Forelimb muscle (tissue), 1 donor: ENCODE measurements at regions not wholly inside any gene's neighbourhood (a gene's known extent, or its start where the extent isn't known, plus 50 kb on each side); places are given as distances from the start of the nearest gene placed in this dataset.

ENCODE experiments used
- DNase-seq: peaks from one replicate; pipeline ENCODE4 v3.0.0-alpha.2; 2013; ENCODE audit warnings: low read depth

GRCh38 chr4:140213749-140214148 is 59.8 kb upstream of the MAML3 start:
- no peak for DNase-seq

DNA sequence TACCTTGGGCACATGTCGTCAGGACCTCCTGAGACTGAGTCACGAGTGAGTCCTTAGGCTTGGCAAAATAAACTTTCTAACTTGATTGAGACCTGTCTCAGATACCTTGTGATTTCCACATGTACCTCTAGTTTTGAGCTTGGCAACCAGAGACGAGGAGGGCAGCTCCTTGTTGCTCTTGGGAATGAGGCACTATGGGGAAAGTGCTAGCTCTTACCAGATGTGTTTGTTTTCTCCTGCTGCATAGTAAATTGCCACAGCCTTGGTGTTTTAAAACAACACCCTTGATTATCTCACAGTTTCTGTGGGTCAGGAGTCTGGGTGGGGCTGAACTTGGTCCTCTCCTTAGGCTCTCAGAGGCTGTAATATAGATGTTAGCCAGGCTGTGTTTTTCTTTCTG is 59.1 kb upstream of the MAML3 start:
- DNase-seq = no peak

DNA sequence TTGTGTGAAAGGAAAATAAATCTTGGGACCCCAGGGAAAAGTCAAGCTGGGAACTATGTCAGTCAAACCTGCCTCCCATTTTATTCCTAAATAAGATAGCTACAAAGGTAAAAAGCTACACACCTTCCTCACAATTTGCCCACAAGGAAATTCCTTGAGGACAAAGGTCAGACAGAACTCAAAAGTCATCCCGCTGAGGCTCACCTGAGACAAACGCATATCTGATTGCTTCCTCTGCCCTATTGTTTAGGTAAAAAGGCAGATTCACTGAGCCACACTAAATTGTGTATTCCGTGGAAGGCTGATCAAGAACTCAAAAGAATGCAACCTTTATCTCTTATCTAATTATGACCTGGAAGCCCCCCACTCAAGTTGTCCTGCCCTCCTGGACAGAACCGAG is 58.7 kb upstream of the MAML3 start:
- DNase-seq = no peak

DNA sequence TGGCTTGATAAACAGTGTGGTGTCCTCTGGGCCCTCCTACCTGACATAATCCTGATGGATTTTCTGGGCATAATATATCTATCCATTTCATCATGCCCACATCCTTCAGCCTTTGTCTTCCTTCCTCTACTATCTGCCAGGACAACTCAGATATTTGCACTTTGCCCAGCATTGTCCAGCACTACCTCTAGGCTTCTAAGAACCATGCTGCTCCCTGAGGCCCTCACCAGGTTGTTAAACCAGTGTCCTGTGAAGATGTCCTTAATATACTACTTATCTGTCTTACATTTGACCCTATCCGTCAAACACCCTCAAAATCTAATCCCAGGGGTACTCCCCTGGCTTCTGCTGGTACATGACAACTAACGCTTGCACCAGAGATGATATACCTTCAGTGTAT is 58.2 kb upstream of the MAML3 start:
- no peak for DNase-seq

DNA sequence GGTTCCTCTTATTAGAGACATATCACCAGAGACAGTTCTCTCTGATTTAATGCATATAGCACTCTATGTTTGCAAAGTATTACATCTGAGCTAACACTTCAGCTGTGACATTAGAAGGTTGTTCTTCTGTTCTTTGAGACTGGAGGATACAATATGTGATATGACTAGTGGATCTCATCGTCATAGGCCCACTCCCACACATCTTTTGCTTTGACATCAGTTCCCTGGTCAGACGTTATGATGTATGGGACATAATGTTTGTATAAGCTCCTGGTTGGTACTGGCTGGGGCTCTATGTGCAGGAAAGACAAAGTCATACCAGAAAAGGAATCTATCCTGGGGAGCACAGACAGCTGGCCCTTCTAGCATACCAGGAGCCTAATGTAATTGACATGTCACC is 57.7 kb upstream of the MAML3 start:
- DNase-seq = no peak

DNA sequence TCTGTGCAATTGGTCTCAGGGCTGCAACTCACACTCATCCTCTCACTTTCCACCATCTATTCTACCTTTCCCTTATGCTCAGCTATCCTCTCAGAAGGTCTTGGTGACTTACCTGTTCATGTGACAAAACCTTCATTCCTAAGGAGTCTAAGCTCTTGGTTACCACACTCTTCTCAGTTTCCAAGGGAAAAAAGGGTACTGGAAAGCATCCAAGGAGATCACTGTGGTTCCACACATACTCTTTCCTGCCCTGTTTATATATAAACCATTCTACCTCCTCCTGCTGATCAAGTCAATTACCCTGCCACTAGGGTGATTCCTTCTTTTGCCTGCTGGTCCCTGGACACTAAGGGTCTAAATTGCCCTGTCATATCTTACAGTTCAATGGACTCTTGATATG is 57.2 kb upstream of the MAML3 start:
- no peak for DNase-seq

GRCh38 chr4:140208921-140209320 is 54.9 kb upstream of the MAML3 start:
- DNase-seq = no peak
